ENCODE measurements at regions not wholly inside any gene's neighbourhood (a gene's known extent, or its start where the extent isn't known, plus 50 kb on each side); places are given as distances from the start of the nearest gene placed in this dataset.

DNA sequence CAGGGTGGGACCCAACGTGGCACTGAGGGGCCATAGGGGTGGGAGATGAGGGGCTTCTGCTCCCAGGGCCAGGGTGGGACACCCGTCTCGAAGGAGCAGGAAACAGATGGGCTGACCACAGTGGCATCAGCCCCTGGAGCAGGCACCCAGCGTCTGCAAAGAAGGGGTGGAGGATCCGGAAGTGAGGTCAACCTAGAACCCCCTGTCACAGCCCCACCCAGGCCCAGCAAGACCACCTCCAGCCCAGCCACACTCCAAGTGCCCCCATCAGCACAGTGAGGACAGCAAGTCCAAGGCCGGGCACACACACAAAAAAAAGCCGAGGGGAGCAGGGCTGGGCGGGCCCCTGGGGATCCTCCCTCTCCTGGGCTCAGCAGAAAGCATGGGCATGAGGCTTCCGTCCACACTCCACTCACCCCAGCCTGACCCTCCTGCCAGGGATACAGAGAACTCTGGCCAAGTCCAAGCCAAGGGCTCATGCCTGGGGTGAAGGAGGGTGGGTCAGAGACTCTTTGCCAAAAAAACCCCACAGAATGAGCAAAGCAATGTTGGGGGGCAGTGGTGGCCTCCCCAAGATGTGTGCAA is 111.0 kb downstream of the FOXL3 start:
- H3K27me3 ChIP-seq (ENCODE audit: control insufficient read depth, insufficient read depth, low read length) = peaks cover 2% of the 10 kb centered on the region
- ATAC-seq (no peak), DNase-seq (peak in 1 of 2 donors; percentile 6)
- Mint-ChIP-seq H3K27me3 (ENCODE audit: low read depth in 2 of 2) (peaks cover 35 to 40% of the 10 kb centered on the region in 2 donors), H3K4me1 (no peaks in the 10 kb centered on the region), H3K27ac (no peak overlapping the region), H3K36me3 (peaks cover 18% of the 10 kb centered on the region), H3K4me3 (no peak overlapping the region), H3K9me3 (peaks cover 7 to 10% of the 10 kb centered on the region in 2 donors)
- TF ChIP-seq, protein P1, sequence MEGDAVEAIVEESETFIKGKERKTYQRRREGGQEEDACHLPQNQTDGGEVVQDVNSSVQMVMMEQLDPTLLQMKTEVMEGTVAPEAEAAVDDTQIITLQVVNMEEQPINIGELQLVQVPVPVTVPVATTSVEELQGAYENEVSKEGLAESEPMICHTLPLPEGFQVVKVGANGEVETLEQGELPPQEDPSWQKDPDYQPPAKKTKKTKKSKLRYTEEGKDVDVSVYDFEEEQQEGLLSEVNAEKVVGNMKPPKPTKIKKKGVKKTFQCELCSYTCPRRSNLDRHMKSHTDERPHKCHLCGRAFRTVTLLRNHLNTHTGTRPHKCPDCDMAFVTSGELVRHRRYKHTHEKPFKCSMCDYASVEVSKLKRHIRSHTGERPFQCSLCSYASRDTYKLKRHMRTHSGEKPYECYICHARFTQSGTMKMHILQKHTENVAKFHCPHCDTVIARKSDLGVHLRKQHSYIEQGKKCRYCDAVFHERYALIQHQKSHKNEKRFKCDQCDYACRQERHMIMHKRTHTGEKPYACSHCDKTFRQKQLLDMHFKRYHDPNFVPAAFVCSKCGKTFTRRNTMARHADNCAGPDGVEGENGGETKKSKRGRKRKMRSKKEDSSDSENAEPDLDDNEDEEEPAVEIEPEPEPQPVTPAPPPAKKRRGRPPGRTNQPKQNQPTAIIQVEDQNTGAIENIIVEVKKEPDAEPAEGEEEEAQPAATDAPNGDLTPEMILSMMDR (IDR thresholded peaks at IDR 0.05) = no peak
- WGBS (ENCODE audit: insufficient coverage) = 81% methylated on average over 9 of the region's 9 CpGs
- intact Hi-C loops (cut with micrococcal nuclease) = no loop called here
- H3K4me1 ChIP-seq (ENCODE audit: control insufficient read depth, insufficient read depth, low read length) = no peaks in the 10 kb centered on the region
- no peak overlapping the region for H3K4me3 ChIP-seq (ENCODE audit: low read length)
- H3K36me3 ChIP-seq (ENCODE audit: control insufficient read depth, insufficient read depth, low read length) = no peaks in the 10 kb centered on the region
- no peak overlapping the region for H3K27ac ChIP-seq (ENCODE audit: low read length)
- peaks cover 11% of the 10 kb centered on the region for H3K9me3 ChIP-seq (ENCODE audit: control insufficient read depth, insufficient read depth, low read length)

DNA sequence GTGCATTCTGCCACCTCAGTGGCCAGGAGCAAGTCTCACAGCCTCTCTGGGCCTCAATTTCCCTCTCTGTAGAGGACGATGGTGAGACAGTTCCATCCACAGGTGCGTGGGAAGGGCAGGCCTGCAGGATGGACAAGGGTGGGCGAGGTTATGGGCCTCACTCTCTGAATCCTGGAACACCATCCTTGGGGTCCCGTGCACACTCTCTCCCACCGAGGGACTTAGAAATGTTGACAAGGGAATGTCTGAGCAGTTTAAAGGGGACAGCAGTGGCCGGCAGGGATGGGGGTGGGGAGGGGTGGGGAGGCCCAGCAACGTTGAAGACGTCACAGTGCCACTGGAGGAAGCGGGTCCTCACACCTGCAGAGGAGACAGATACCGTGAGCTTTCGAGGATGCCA is 111.5 kb downstream of the FOXL3 start:
- H3K9me3 Mint-ChIP-seq = peaks cover 6% of the 10 kb centered on the region in 2 donors
- H3K4me1 ChIP-seq (ENCODE audit: control insufficient read depth, insufficient read depth, low read length) = no peaks in the 10 kb centered on the region
- peaks cover 31 to 40% of the 10 kb centered on the region in 2 donors for H3K27me3 Mint-ChIP-seq (ENCODE audit: low read depth in 2 of 2)
- ATAC-seq = no peak
- H3K4me3 ChIP-seq (ENCODE audit: low read length) = no peak overlapping the region
- H3K9me3 ChIP-seq (ENCODE audit: control insufficient read depth, insufficient read depth, low read length) = peaks cover 11% of the 10 kb centered on the region
- DNase-seq = no peak
- no peak overlapping the region for H3K27ac ChIP-seq (ENCODE audit: low read length)
- intact Hi-C loops (cut with micrococcal nuclease) = no loop called here
- TF ChIP-seq, protein P1 (IDR thresholded peaks at IDR 0.05) = no peak
- H3K27ac Mint-ChIP-seq = no peak overlapping the region
- H3K4me3 Mint-ChIP-seq = no peak overlapping the region
- H3K36me3 Mint-ChIP-seq = peaks cover 13% of the 10 kb centered on the region
- H3K36me3 ChIP-seq (ENCODE audit: control insufficient read depth, insufficient read depth, low read length) = no peaks in the 10 kb centered on the region
- WGBS (ENCODE audit: insufficient coverage) = 90% methylated on average over 11 of the region's 11 CpGs
- peaks cover 2% of the 10 kb centered on the region for H3K27me3 ChIP-seq (ENCODE audit: control insufficient read depth, insufficient read depth, low read length)
- H3K4me1 Mint-ChIP-seq = no peaks in the 10 kb centered on the region

DNA sequence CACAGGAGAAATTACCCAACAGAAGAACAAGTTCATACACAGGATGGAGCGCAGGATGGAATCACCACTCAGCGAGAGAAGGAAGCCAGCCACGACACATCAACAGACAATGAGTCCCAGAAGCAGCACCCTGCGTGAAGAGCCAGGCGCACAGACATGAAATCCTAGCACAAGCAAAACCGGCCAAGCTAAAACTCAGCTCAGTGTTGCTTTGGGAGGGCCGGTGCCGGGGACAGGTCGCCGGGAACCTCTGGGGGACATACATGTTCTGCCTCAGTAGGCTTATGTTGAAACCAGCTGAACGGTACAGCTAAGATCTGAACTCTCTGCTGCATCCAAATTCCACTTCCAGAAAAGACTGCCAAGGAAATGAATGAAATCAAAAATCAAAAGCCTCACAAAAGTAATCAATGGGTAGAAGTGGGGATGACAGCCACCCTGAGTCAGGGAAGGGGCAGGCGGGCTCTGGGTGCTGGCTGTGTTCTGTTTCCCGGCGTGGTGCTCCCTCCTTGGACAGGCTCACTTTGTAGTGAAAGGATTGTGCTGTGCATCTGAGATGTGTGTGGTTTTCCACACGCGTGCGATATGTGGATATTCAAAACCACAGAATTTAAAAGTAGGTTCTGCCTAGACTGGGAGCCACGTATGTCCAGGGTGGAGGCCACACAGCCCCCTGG is 114.7 kb downstream of the PDGFA start:
- no peak overlapping the region for H3K4me3 ChIP-seq (ENCODE audit: low read length)
- ATAC-seq (no peak), DNase-seq (peak in 1 of 2 donors; percentile 6)
- intact Hi-C loops (cut with micrococcal nuclease) = no loop called here
- WGBS (ENCODE audit: insufficient coverage) = 86% methylated on average over 18 of the region's 18 CpGs
- H3K9me3 ChIP-seq (ENCODE audit: control insufficient read depth, insufficient read depth, low read length) = no peaks in the 10 kb centered on the region
- TF ChIP-seq, protein P1 (IDR thresholded peaks at IDR 0.05) = no peak
- no peaks in the 10 kb centered on the region for H3K4me1 Mint-ChIP-seq
- no peak overlapping the region for H3K27ac Mint-ChIP-seq
- H3K36me3 ChIP-seq (ENCODE audit: control insufficient read depth, insufficient read depth, low read length) = no peaks in the 10 kb centered on the region
- peaks cover 2% of the 10 kb centered on the region for H3K27me3 ChIP-seq (ENCODE audit: control insufficient read depth, insufficient read depth, low read length)
- no peaks in the 10 kb centered on the region for H3K36me3 Mint-ChIP-seq
- no peak overlapping the region for H3K4me3 Mint-ChIP-seq
- peaks cover 17% of the 10 kb centered on the region in 2 donors for H3K27me3 Mint-ChIP-seq (ENCODE audit: low read depth in 2 of 2)
- H3K9me3 Mint-ChIP-seq = peaks cover 0 to 4% of the 10 kb centered on the region in 2 donors
- no peak overlapping the region for H3K27ac ChIP-seq (ENCODE audit: low read length)
- no peaks in the 10 kb centered on the region for H3K4me1 ChIP-seq (ENCODE audit: control insufficient read depth, insufficient read depth, low read length)

All from natural killer cell (primary cell).